HG03175 (cell line): ENCODE measurements at regions not wholly inside any gene's neighbourhood (a gene's known extent, or its start where the extent isn't known, plus 50 kb on each side); places are given as distances from the start of the nearest gene placed in this dataset.

ENCODE experiments used
- ATAC-seq: cut with Tn5 transposase; IDR thresholded peaks from one replicate; pipeline ENCODE4 v1.9.1; 2021; ENCODE audit warnings: mild to moderate bottlenecking, moderate library complexity; ENCODE audit not compliant: unreplicated experiment

DNA sequence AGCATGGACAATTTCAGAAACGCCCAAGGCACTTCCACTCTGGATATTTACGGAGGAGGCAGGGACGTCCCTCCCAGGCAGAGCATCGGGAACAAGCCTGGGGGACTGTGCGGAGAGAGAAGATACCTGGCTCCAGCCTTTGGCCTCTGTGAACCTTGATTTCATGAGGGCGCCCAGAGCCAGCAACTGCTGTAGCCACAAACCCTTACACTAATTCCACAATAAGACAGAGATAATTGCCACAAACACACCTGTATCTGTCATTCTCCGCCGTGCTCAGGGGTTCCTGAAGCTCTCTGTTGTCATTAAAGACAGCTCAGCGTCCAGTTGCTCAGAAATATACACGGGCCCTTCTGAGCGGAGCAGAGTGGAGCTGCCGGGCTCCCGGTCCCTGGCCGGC lies 1292.1 kb downstream of the TBC1D22A start:
- no peak for ATAC-seq

DNA sequence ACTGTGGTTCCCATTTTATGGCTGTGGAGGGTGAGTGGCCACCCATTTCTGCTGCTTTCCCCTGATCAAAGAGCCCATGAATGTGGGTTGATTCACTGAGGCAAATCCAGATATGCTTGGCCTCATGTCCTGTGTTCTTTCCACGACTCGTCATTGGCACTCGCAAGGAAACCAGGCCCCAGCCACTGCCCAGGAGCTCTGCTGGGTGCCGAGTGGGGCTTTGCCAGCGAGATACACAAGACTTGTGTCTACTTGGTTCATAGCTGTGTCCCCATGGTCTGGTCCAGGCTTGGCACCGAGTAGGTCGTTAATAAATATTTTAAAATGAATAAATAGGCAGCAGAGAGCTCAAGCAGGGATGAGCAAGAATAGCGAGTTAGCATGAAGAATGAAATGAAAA lies 1291.5 kb downstream of the TBC1D22A start:
- ATAC-seq, result no peak

DNA sequence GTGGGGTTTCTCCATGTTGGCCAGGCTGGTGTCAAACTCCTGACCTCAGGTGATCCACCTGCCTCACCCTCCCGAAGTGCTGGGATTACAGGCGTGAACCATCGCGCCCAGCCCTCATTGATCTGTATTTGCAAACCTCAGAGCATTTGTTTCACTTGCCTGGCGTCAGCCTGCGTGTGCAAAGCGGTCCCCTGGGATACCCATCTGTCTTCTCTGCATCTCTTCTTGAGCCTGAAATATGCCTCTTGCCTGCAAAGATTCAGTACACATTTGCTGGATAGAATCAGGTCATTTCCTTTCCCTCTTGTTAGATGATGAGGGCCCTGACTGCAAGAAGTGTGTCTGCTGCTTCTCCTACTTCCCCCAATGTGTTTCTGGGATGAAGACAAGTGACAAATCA lies 1291.0 kb downstream of the TBC1D22A start:
- ATAC-seq, result no peak

DNA sequence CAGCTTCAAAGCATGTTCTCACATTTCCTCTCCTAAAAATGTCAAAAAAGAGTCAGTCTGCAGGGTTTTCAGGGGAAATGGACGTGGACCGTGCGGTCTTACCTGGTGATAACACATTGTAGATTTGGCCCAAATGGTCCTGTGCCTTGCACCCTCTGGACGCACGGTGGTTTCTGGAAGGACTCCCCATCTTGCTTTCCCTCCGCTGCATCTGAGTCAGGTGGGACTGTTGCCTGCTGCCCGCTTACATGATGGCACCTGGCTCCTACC lies 1290.1 kb downstream of the TBC1D22A start:
- no peak for ATAC-seq

DNA sequence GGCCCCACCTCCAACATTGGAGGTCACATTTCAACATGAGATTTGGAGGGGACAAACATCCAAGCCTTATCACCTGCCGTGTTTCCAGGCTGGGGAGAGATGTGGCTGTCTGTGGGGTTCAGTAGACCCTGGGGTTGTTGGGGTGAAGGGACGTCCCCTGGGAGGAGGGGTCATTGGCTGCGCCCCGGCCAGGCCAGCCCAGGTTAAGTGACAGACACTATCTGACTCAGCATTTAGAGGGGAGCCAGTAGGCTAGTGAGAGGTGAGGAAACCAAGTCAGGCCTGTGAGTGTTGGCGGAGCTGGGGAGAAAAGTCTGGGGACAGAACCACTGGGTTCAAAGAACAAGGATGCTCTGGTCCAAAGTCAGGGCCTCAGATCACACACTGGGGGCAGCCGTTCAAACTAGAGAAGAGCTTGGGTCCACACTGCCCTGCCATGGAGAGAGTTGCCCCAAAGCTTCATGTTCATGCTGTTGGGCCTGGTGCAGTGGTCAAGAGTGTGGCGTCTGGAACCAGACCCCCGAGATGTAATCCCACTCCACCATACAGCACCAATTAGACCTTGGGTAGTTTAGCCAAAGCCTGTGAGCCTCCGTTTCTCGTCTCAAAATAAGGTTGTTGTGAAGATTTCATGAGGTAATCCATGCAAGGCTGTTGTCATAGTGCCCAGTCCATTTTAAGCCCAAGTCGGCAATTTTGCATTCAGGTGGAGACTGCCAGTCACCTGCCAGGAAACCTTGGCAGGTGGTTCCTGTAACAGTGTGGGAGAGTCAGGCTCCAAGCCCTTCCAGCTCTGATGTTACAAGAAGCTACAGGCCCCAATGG lies 1289.6 kb downstream of the TBC1D22A start:
- ATAC-seq, result no peak

DNA sequence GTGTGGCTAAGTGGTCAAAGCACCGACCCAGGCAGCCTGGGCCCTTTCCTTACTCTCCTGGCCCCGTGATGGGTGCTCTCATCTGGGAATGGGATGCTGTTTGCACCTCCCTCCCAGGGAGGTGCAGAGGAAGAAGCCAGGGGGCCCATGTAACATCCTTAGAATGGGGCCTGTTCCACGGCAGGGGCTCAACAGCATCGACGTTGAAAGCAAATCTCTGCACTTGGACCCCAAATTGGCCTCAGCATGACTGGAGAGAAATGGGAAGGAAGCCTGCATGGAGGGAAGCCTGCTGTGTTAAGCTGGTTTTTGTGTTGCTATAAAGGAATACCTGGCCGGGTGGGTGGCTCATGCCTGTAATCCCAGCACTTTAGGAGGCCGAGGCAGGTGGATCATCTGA lies 1288.4 kb downstream of the TBC1D22A start:
- no peak for ATAC-seq

DNA sequence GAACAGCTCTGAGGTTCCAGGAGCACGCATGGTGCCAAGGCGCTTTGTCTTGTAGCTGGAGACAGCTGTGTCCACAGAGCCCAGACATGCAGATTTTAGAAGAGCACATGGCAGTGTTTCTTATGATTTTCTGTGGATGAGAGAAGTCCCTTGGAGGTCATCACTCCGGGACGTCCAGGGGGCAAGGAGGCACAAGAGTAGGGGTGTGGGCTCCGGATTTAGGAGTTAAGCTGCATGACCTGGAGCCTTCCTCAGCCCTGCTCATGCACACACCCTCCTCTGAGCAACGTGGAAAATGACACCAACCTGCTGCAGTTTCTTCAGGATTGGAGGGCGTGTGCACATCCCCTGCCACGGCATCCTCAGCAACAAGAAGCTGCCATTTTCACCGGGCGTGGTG lies 1286.7 kb downstream of the TBC1D22A start:
- no peak for ATAC-seq

DNA sequence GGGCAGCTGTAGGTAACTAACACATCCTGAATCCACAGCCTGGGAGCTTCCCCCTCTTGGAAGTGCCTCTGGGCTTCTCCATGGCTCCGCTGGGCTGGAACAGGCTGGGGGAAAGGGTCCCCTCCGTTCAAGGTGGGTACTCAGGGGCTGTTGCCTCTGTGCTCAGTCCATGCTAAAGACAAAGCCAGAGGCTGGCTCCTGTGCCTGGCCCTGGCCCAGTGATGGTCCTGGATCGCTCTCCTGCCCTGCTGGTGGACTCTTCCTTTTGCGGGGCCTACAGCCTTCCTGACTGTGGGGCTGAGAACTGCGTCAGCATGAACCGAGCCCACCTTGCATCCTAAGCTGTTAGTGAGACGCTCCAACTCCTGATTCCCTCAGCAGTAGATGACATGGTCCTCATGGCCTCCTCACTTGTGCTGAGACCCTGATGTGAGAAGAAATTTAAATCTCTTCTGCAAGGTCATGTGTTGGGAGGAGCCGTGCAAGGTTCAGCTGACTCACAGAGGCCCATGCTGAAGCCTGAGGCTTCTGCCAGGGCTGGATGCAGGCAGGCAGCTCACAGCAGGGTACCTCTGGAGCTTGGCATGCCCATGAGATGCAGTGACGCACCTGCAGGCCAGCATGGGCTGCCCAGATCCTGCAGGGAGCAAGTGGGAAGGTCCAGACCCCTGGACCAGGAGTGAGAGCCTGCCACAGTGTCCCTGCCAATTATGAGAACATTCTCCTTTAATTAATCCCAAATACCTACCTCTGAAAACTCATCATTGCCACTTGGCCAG lies 1285.5 kb downstream of the TBC1D22A start:
- no peak for ATAC-seq

DNA sequence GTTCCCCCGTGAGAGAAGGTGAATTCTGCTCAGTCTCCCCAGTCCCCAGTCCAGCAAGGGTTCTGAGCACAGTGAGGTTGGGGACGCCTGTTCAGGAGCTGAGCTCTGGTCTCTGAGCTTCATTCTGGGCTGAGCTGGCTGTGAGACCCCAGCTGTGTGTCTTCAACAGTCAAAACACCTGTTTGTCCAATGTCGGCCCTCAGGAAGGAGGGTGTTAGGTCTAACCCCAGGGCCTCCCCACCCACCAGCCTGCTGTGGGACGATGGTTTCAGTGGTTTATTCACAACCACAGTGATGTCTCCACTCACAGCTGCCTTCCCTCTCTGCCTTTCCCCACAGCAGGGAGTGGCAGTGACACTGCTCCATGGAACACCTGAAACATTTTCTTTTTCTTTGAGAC lies 1282.9 kb downstream of the TBC1D22A start:
- peak; percentile 56 for ATAC-seq

DNA sequence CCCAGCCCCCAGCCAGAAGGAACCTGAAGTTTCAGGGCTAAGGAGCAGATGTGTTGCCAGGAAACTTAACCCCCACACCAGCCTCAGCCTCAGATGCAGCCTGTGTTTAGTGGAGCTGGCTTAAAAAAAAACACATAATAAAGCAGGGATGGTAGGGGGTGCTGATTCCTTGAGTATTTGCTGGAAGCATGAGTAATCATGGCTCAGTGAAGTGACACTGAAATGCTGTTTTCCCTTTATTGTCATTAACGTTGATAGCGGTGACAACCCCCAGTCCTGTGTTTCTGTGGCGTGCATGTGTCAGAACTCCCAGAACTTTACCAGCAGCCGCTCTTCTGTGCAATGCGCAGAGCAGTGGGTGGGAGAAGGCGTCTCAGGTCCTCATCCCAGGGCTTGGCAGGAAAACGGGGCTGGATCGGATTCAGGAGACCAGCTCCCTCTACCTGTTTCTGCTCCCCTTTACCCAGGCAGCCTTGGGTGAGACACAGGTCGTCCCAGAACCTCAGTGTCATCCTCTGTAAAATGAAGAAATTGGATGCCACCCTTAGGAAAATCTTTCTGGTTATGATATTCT lies 1282.1 kb downstream of the TBC1D22A start:
- ATAC-seq, result no peak

DNA sequence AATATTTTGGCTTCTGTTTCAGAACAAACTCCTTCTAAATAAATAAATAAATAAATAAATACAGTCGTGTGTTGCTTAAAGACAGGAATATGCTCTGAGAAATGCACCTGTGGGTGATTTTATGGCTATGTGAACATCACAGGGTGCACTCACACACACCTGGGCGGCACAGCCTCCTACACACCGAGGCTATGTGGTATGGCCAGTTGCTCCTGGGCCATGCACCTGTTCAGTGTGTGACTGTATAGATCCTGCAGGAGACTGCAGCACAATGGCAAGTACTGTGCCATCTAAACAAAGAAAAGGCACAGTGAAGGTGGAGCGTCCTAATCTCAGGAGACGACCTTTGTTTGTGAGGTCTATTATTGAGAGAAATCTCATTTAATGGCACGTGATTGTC lies 1281.1 kb downstream of the TBC1D22A start:
- no peak for ATAC-seq

DNA sequence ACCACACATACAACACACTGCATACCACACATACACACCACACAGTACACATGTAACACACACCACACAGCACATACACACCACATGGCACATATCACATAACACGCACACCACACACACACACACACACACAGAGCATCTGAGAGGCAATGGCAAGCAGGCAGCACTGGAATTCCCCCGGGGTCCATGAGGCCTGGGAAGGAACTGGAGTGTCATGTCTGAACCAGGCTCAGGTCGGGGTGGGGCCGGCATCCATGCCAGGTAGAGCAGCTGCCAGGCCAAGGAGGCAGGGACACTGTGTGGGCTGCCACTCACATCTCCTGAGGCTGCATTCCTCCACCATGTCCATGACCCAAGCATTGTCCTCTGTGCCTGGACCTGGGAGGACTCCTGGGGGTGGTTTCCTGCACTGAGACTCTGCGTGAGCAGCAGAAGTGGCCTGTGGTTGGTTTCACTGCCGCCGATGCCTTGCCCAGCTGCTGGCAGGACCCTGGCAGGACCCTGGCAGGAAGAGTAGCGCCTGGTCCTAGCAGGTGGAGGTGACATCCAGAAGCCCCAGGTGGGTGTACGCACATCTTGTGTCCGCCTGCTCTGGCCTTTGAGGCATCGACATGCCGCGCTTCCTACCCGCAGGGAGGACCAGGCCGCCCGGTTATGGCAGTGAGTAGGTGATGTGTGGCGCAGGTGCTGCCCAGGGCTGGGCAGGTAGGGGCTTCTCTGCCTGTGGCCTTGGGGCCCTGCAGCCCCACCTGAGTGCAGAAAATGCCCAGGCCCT lies 1280.4 kb downstream of the TBC1D22A start:
- no peak for ATAC-seq

DNA sequence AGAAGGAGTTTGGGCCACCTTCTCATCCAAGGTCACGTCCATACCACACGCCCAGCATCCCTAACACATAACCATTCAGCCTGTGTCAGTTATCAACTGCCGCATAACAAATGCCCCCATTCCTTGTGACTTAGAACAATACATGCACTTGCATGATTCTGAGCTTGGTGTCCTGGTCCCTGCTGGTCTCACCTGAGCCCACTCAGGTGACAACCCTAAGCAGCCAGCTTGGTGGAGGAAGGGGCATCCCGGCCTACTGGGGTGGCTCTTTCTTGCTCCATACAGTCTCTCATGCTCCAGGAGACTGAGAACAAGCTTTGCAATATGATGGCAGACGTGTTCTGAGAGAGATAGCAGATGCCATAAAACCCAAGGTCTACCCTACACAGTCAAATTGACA lies 1276.9 kb downstream of the TBC1D22A start:
- ATAC-seq, result no peak

DNA sequence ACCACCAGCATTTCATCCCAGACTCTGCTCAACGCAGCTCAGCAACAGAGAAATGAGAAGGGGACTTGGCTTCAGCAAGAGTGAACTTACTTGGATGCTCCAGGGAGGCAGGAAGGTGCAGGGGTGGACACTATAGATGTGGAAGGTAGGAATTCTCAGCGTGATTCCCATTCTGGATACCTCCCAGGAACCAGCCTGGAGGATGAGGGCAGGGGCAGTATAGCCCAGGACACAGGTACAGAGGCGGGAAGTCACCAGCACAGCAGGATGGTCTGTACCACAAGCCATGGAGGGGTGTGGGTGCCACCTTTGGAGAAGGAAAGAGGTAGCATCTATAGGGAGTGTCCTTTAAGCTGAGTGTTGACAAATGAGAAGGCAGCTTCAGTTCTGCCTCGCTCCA lies 1275.2 kb downstream of the TBC1D22A start:
- ATAC-seq, result no peak

DNA sequence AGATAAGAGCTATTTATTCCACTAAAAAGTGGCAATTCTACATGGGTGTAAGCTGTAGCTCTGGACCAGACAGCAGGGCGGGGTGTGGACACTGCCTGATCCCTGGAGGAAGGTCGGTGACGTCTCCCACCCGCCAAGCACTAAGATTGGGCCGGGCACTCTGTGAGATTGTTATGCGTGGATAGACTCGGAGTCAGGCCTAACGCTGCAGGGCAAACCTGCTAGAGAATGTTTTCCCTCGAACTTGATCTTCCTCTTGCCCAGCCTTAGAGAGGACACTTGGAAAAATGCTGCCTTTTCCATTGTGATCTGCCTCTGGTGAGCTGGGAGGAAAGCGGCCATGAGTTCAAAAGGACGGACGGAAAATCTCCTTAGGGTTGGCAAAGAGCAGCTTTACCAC lies 1273.4 kb downstream of the TBC1D22A start:
- ATAC-seq, result no peak

DNA sequence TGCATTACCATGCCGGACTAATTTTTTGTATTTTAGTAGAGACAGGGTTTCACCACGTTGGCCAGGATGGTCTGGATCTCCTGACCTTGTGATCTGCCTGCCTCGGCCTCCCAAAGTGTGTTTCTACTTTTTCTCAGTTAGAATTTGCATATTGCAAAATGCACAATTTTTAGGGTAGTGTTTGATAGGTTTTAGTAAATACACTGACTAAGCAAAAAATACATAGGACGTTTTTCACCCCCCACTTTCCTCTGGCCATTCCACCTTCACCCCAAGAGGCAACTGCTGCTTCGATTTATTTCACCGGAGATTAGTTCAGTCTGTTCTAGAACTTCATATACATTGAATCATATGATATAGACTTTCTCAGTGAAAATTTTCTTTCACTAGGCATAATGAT lies 1269.1 kb downstream of the TBC1D22A start:
- ATAC-seq, result no peak

DNA sequence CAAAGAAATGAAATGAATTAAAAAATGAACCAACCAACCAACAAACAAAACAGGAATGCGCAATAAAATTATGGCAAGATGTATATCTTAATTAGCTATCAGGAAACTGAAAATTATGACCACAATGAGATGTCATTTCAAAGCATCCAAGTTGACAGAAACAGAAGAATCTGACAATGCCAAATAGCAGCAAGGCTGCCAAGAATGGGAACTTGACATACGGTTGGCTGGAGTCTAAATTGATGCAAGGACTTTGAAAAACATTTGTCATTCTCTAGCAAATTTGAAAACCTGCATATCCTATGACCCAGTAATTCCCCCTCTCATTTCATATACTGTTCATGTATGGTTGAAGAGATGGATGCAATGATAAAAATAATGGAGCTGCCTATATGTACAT lies 1262.6 kb downstream of the TBC1D22A start:
- no peak for ATAC-seq

DNA sequence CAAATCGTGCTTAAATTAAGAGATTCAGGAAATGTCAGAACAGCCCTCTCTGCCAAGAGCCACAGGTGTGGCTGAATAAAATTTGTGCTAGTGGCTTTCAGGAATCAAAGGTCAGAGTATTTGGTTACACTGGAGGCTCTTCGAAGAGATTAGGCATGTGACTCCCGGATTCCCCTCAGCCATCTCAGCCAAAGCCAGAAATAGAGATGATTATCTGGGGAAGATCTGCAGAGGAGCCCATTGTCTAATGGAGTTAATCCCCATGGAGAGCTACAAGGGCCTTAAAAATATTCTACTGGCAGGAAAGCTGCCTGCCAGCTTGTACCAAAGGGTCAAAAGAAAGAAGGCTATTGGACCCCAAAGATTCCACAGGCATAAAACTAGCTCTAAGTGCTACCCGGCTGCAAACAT lies 1259.5 kb downstream of the TBC1D22A start:
- no peak for ATAC-seq

DNA sequence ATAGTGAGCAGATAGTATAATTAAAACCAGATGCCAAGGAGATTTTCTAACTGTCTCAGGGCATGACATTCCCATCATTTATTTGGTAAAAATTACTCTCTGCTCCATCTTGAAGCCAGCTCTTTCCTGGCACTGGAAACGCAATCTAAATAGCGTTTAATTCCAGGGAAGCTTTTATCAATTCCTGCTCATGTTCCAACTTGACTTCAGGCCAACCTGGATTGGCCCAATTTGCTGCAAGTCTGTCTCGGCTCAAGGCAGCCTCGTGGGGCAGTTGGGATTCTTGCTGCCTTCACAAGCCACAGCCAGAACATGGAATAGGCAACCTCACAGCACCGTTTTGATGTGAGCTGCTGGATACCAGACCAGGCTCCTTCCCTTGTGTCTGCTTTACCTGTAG lies 1255.9 kb downstream of the TBC1D22A start:
- ATAC-seq, result no peak

DNA sequence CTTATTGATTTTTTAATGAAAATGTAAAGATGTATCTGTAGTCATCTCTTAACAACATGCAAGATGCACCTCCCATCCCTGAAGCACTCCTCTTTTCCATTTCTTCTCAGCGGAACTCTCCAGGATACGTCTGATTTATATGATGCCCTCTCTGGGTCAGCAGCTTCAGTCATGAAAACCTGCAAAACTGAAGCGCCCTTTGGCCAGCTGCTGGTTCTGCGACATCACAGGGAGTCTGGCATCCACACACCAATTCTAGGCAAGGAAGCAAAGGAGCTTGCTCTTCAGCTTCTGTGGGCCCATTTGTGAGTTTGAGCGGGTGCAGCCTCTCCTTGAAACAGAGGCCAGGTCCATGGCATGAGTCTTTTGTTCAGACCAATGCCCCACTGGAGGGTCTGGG lies 1253.3 kb downstream of the TBC1D22A start:
- ATAC-seq, result no peak

DNA sequence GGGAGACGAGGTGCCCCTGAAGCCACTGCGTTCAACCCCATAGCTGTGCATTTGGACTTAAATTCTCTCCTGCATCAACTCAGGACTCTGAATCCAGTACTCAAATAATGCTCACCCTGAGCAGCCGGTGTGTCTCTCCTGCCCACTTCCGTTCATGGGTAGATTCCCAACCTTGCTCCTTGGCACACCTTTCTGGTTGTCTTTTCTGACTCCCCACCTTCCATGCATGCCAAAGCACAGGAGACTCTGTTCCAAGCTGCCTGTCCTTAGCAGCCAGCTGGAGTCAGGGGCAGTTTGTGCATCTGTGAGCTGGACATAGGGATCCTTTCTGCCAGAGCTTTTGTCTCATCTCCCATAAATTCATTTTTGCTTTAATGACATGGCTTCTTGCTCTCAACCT lies 1242.5 kb downstream of the TBC1D22A start:
- ATAC-seq, result no peak

DNA sequence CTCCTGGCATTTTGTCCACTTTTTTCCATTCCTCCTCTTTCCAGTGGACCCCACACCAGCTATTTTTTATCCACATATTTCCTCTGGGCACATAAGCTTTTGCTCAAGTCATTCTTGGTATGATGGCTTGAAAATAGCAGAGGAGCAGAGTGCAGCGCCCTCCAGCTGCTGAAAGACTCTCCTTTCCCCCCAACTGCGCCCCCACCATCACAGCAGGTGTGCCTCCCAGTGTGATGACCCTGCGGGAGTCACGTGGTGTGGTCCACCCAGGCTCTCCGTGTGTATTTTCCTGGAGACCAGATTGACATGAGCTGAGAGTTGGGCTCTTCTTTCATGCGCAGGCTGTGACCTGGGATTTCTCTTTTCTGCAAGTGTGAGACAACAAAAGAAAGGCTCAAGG lies 1241.6 kb downstream of the TBC1D22A start:
- no peak for ATAC-seq
